SH-SY5Y (cell line): ENCODE measurements at regions not wholly inside any gene's neighbourhood (a gene's known extent, or its start where the extent isn't known, plus 50 kb on each side); places are given as distances from the start of the nearest gene placed in this dataset.

Experiments
- GATA2 ChIP-seq: IDR thresholded peaks from 2 replicates; pipeline ENCODE4 v1.6.1; 2011; ENCODE audit warnings: mild to moderate bottlenecking, low read depth, low read length
- GATA3 ChIP-seq: IDR thresholded peaks from 2 replicates; pipeline ENCODE4 v1.6.1; 2011; ENCODE audit warnings: low read depth, mild to moderate bottlenecking, low read length, moderate library complexity

- TF ChIP-seq GATA3 (no peak), GATA2 (no peak)
These were observed 241.6 kb upstream of the RAB6C start for GRCh38 chr2:129737660-129738527.

GRCh38 chr2:129738799-129739198 is 240.7 kb upstream of the RAB6C start:
- TF ChIP-seq GATA2 (no peak), GATA3 (no peak)

- TF ChIP-seq GATA2 (no peak), GATA3 (no peak)
These were observed 239.0 kb upstream of the RAB6C start for GRCh38 chr2:129740504-129740903.

GRCh38 chr2:129741165-129741564 is 238.3 kb upstream of the RAB6C start:
- TF ChIP-seq GATA3 = no peak
- no peak for TF ChIP-seq GATA2

GRCh38 chr2:129741623-129742022 is 237.8 kb upstream of the RAB6C start:
- no peak for TF ChIP-seq GATA2
- no peak for TF ChIP-seq GATA3

- TF ChIP-seq GATA3 (no peak), GATA2 (no peak)
These were observed 236.9 kb upstream of the RAB6C start for GRCh38 chr2:129742415-129743180.

DNA sequence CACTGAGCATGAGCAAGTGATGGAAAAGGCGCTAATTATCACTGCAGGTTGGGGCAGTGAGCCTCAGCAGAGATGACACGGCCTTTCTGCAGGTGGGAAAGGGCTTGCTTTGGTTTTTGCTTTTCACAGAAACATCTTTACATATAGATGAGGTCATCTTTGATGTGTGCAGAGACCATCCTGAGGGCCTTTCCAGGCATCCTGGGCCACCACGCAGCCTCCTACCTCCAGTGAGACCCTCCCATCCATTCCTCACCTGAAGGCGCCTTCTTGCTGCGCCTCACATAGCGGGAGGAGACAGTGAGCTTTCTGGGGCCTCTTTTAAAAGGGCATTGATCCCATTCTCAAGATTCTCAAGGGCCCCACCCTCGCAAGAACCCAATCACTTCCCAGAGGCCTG is 235.3 kb upstream of the RAB6C start:
- TF ChIP-seq GATA2 (no peak), GATA3 (no peak)

GRCh38 chr2:129744649-129745048 is 234.8 kb upstream of the RAB6C start:
- TF ChIP-seq GATA3 (no peak), GATA2 (no peak)

DNA sequence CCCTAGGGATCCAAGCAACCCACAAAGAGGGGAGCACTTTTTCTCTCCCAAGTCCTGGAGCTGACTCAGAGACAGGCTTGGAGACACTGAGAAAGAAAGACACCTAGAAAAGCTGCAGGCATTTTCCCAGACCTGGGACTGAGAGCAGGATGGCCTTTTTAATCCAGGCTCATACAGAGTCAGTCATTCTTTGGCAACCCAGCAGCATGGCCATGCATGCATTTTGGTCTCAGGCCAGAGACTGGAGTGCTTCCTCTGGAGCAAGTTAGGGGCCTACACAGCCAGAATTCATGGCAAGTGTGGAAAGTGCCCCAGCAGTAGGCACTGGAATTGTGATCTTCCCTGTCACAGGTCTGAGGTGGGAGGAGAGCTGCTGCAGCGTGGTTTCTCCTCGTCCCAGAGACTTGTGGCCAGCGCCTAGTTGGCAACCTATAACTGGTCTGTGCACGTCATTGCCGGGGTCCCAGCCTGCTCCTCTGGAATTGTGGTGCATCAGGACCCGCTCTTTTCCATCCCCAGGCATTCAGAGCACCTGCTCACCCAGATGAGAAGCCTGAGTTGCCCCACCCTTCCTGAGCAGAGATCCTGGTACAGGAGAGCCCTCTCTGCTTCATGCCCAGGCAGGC is 231.9 kb upstream of the RAB6C start:
- no peak for TF ChIP-seq GATA3
- TF ChIP-seq GATA2 = no peak

GRCh38 chr2:129748250-129748649 is 231.2 kb upstream of the RAB6C start:
- no peak for TF ChIP-seq GATA3

GRCh38 chr2:129748653-129749052 is 230.8 kb upstream of the RAB6C start:
- no peak for TF ChIP-seq GATA3
- no peak for TF ChIP-seq GATA2

GRCh38 chr2:129751409-129751808 is 228.1 kb upstream of the RAB6C start:
- TF ChIP-seq GATA2 (no peak), GATA3 (no peak)

GRCh38 chr2:129752176-129752575 is 227.3 kb upstream of the RAB6C start:
- TF ChIP-seq GATA2 (no peak), GATA3 (no peak)

DNA sequence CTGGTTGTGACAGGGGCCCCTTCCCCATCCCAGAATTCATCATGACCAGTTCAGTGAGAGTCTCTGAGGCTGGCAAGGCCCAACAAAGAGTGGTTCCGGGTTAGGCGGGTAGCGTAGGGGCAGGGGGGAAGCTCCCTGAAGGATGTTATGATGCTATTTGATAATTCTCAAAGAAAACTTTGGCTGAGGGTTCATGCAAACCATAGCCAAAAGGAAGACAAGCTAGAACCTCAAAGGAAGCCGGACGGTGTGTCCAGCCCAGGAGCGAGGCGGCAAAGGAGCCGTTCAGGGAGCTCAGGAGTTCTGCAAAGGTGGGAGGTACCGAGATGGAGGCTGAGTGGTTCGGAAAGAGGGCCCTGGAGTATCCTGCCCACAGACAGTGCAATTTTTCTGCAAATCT is 226.8 kb upstream of the RAB6C start:
- no peak for TF ChIP-seq GATA3
- no peak for TF ChIP-seq GATA2
